Loucy (cell line): ENCODE measurements at regions not wholly inside any gene's neighbourhood (a gene's known extent, or its start where the extent isn't known, plus 50 kb on each side); places are given as distances from the start of the nearest gene placed in this dataset.

ENCODE experiments used
- EZH2phosphoT487 ChIP-seq: fragments of 200-600 bp; IDR thresholded peaks from 2 replicates; pipeline ENCODE4 v1.6.1; 2018; ENCODE audit warnings: antibody characterized with exemption, mild to moderate bottlenecking, moderate library complexity, borderline replicate concordance
- TF ChIP-seq, protein P1 (sequence below): fragments of 200-600 bp; sonication (generic); conservative IDR thresholded peaks from 2 replicates; pipeline ENCODE4 v1.5.1; 2014; ENCODE audit warnings: mild to moderate bottlenecking, antibody characterized with exemption, low read length

DNA sequence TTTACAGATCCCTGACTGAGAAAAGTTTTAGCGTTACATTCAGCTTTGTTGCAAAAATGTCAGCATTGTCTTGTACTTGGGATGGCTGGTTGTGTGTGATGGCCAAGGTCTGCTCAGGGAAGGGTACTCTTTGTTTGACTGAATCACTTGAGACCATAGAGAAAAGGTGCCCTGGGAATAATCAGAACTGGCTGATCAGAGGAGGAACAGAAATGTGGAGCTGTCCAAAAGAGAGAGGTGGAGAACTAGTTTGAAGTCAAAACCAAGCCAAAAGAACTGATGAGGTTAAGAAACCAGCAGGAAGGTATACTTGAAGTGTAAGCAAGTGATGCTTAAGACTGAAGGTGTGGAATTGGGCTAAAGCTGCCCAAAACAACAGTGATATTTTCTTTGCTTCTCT is 107.6 kb upstream of the LYPLAL1 start:
- TF ChIP-seq, protein P1, sequence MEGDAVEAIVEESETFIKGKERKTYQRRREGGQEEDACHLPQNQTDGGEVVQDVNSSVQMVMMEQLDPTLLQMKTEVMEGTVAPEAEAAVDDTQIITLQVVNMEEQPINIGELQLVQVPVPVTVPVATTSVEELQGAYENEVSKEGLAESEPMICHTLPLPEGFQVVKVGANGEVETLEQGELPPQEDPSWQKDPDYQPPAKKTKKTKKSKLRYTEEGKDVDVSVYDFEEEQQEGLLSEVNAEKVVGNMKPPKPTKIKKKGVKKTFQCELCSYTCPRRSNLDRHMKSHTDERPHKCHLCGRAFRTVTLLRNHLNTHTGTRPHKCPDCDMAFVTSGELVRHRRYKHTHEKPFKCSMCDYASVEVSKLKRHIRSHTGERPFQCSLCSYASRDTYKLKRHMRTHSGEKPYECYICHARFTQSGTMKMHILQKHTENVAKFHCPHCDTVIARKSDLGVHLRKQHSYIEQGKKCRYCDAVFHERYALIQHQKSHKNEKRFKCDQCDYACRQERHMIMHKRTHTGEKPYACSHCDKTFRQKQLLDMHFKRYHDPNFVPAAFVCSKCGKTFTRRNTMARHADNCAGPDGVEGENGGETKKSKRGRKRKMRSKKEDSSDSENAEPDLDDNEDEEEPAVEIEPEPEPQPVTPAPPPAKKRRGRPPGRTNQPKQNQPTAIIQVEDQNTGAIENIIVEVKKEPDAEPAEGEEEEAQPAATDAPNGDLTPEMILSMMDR: no peak
- TF ChIP-seq EZH2phosphoT487: no peak
